T-helper 1 cell (primary cell): ENCODE measurements at regions not wholly inside any gene's neighbourhood (a gene's known extent, or its start where the extent isn't known, plus 50 kb on each side); places are given as distances from the start of the nearest gene placed in this dataset.
"Not testable (repeated sequence)": the region's sequence is repeated elsewhere in the genome, so short reads cannot be mapped to it uniquely, and the experiment has no call there.

Source experiments
- DNase-seq, 5 donors: peaks; one replicate each; pipeline ENCODE4 v3.0.0-alpha.2; 2012 to 2020

DNA sequence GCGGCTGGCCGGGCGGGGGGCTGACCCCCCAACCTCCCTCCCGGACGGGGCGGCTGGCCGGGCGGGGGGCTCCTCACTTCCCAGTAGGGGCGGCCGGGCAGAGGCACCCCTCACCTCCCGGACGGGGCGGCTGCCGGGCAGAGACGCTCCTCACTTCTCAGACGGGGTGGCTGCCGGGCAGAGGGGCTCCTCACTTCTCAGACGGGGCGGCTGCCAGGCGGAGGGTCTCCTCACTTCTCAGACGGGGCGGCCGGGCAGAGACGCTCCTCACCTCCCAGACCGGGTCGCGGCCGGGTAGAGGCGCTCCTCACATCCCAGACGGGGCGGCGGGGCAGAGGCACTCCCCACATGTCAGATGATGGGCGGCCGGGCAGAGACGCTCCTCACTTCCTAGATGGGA lies 112.6 kb upstream of the FAM174B start:
- DNase-seq: not testable (repeated sequence)

DNA sequence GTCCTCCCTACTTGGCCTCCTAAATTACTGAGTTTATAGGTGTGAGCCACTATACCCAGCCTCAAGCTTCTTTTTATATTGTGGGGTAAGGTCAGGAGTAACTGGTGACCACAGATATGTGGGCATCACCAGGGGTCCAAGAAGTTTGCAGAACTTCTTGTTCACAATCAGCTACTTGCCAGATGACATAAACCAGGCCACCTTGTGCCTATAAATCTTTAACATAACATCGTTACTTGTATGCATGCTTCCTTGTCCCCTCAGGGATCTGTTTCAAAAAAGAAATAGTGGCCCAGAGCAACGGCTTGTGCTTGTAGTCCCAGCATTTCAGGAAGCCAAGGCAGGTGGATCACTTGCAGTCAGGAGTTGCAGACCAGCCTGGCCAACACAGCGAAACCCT lies 115.1 kb upstream of the FAM174B start:
- DNase-seq: no peak

DNA sequence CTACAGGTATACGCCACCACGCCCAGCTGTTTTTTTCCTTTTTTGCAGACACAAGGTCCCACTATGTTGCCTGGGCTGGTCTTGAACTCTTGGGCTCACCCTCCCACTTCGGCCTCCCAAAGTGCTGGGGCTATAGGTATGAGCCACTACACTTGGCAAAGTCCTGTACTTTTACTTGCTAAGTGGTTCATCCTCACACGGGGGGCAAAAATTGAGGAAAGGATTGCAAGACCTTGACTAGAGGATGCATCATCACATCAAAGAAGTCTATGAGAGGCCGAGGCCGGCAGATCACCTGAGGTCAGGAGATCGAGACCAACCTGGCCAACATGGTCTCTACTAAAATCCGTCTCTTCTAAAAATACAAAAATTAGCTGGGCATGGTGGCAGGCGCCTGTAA lies 116.5 kb upstream of the FAM174B start:
- DNase-seq: no peak

DNA sequence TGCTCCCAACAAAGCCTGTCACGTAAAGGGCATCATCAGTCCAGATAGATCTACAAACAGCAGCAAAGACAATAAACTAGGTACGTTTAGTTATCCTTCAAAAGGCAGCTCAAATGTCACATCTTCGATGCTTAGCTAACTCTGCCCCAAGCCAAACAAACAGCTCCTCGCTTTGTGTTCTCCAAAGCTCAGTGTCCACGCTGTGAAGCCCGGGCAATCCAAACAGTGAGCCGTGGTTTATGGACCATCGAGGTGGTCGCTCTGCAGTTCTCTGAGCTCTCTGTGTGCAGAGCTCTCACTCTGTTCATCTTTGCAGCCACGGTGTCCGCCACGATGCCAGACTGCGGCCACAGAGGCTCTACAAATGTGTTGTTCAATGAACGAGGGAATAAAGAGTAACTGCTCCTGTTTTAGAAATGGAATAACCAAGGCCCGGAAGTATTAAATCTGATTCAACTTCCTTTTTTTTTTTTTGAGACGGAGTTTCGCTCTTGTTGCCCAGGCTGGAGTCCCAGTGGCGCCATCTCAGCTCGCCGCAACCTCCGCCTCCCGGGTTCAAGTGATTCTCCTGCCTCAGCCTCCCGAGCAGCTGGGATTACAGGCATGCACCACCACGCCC lies 117.2 kb upstream of the FAM174B start:
- DNase-seq: no peak

DNA sequence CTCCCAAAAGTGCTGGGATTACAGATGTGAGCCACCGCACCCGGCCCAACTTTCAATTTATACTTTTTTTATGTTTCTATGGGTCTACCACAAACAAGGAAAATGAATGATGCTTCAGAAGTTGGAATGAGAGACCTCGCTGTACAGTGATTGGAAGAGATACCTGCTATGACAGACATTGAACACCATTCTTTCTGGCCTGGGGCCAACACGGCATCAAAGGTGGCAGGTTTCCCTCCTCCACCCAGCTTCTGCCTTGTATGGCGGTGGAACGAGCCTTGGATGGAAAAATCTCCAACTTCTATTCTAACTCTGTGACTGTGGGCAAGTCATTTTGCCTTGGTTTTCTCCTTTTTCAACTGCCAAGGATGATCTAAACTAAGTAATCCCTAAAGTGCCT lies 117.8 kb upstream of the FAM174B start:
- no peak for DNase-seq

DNA sequence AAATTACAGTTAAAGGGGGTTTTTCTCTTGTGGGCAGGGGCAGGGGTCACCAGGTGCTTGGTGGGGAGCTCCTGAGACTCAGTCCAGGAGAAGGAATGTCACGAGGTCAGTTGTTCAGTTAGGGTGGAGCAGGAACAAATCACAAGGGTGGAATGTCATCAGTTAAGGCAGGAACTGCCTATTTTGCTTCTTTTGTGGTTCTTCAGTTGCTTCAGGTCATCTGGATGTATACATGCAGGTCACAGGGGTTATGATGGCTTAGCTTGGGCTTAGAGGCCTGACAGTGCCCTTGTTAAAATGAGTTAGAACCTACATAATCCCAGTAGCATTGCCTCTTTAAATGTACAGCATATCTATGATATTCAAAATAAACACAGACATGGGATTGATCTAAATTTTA lies 120.2 kb upstream of the CHD2 start:
- DNase-seq: no peak

DNA sequence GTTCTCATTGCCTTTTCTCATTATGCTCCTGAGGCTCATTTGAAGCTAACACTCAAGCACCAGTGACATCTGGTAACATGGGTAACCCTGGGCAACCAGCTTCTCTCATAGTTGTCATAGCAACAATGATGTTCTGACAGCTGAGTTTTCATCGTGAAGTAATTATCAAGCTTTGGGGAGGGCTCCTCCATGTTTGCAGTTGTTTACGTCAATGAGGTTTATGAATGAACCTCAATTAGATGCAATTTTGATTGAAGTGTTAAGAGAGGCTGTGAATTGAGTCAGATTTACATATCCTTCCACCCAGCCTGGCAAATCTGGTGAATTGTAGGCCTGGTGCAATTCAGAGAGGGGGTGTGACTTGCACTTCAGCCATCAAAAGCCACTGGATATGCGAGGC lies 119.3 kb upstream of the CHD2 start:
- no peak for DNase-seq

DNA sequence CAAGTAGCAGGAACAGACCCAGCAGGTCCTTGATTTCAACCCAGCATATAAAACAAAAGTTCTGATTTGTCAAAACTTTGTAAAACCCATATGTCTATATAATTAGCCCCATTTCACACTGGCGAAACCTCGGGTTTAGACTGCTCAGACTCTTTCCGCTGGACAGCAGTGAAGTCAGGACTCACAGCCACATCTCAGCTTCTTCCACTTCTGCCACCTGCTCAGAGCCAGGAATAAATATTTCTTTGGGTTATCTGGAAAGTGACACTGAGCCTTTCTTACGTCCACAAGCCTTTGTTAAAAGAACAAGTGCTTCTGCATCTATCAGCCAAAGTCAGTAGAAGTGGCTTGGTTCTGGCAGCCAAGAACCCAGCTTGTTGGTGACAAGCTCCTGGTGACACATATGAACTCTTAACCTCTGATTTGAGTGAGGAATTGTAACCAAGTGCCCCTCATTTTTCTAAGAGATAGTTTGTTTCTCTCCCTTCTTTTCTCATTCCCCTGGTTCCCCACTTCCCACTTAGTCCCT lies 118.1 kb upstream of the CHD2 start:
- no peak for DNase-seq

DNA sequence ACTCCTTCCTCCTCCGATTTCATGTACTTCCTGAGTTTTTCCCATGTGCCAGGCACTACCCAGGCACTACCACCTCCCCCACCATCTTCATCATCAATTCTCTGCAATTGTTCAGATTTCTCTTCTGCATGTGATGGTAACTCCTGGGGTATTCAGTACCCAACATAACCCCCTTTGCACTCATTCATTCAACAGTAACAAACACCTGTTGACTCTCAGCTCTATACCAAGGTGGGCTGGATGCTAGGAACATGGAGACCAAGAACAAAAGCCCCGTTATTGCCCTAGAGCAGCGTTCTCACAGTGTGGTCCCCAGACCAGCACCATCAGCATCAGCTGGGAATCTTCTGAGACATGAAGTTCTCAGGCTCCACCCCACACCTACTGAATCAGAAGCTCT lies 113.0 kb upstream of the CHD2 start:
- no peak for DNase-seq

DNA sequence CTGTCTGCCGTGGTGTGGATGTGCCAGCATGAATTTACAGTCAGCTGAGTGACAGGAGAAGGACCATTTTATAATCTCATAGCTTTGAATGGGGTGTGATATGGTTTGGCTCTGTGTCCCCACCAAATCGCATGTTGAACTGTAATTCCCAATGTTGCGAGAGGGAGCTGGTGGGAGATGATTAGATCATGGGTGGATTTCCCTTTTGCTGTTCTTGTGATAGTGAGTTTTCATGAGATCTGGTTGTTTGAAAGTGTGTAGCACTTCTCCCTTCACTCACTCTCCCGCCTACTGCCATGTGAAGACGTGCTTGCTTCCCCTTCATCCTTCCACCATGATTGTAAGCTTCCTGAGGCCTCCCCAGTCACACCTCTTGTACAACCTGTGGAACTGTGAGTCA lies 111.9 kb upstream of the CHD2 start:
- no peak for DNase-seq

DNA sequence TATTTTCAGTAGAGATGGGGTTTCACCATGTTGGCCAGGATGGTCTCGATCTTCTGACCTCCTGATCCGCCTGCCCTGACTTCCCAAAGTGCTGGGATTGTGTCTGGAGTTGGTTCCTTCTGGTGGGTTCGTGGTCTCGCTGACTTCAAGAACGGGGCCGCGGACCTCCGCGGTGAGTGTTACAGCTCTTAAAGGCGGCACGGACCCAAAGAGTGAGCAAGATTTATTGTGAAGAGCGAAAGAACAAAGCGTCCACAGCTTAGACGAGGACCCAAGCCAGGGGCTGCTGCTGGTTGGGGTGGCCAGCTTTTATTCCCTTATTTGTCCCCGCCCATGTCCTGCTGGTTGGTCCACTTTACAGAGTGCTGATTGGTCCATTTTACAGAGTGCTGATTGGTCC lies 111.3 kb upstream of the CHD2 start:
- DNase-seq: not testable (repeated sequence)

DNA sequence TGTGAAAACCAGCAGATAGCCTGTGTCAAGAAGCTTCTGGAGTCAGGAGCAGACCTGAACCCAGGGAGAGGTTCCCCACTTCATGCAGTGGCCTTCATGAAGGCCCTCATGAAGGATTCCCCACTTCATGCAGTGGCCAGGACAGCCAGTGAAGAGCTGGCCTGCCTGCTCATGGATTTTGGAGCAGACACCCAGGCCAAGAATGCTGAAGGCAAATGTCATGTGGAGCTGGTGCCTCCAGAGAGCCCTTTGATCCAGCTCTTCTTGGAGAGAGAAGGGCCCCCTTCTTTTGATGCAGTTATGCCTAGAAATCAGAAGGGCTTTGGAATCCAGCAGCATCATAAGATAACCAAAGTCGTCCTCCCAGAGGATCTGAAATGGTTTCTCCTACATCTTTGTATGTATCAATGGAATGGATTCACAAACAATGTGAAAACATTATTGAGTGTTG lies 103.9 kb upstream of the CHD2 start:
- DNase-seq: no peak

DNA sequence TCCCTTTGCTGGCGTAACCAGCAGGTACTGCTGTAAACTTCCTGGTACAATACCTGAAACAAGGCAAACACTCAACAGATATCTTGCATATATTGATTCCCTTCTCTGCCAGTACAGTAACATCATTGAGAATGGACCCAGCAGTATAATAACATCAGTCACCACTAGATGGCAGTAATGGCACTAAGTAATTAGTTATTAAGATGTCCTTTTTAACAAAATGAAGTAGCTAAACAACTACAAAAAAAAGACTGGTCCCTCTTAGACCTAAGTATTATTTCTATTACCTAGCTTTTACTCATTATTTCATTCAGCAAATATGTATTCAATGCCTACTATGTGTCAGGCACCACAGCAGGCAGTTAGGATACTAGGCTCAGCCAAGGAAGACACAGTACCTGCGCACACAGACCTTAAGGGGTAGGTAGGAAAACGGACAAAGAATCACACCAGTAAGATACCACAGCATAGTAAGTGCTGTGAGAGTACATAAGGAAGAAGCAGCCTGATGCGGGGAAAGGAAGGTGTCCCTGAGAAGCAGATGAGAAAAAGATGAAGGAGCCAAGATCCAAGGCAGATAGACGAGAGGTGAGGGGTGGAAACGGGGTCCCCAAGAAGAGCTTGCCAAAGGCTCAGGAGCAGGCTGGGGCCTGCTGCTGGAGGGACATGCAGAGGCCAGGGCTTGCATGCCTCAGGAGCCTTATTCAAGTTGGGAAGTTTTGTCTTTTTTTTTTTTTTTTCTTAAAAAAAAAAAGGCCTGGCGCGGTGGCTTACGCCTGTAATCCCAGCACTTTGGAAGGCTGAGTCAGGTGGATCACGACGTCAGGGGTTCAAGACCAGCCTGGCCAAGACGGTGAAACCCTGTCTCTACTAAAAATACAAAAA lies 102.7 kb upstream of the CHD2 start:
- DNase-seq: peak in 3 of 5 donors; percentile 48 to 79 (median 50)

DNA sequence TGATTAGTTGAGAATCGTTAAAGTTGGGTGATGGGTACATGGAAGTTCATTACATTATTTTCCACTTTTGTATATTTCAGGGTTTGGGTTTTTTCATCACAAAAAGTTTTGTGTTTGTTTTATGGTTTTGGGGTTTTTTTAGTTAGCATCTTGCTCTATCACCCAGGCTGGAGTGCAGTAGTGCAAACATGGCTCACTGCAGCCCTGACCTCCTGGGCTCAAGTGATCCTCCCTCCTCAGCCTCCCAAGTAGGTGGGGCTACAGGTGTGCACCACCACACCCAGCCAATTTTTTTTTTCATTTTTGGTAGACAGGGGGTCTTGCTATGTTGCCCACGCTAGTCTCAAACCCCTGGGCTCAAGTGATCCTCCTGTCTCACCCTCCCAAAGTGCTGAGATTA lies 100.1 kb upstream of the CHD2 start:
- DNase-seq: no peak

DNA sequence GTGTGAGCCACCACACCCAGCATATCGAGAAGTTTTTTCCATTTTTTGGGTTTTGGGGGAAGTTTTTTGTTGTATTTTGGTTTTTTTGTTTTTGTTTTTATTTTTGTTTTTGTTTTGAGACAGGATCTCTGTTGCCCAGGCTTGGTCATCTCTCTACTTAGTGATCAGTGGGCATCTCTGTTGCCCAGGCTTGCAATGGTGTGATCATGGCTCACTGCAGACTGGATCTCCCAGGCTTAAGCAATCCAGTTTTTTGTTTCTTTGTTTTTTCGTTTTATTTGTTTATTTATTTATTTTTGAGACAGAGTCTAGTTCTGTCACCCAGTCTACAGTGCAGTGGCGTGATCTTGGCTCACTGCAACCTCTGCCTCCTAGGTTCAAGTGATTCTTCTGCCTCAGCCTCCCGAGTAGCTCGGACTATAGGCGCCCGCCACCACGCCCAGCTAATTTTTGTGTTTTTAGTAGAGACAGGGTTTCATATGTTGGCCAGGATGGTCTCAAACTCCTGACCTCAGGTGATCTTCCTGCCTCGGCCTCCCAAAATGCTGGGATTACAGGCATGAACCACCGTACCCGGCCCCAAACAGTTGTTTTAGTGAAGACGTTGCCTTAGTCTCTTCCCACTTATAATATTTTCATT lies 99.6 kb upstream of the CHD2 start:
- not testable (repeated sequence) for DNase-seq

DNA sequence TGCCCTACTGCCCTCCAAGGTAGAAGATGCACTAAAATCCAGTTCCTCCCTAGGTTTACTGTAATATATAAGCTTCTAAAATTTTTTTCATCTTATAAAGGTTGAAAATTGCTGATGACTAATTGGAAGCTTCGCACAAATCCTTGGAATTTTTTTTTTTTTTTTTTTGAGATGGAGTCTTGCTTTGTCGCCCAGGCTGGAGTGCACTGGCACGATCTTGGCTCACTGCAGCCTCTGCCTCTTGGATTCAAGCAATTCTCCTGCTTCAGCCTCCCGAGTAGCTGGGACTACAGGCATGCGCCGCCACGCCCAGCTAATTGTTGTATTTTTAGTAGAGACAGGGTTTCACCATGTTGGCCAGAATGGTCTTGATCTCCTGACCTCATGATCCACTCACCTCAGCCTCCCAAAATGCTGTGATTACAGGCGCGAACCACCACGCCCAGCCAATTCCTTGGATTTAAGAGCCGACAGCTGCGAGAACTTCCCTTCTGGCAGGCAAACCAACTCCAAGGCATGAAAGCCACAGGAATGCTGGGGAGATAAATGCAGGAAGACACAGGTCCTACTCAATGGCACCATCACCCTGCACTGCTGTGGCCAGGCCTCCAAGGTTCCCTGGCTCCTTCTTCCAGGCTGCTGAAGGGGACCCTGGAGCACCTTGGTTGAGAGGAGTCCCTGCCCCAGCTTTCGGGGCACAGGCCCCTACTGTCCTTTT lies 98.9 kb upstream of the CHD2 start:
- DNase-seq: not testable (repeated sequence)

DNA sequence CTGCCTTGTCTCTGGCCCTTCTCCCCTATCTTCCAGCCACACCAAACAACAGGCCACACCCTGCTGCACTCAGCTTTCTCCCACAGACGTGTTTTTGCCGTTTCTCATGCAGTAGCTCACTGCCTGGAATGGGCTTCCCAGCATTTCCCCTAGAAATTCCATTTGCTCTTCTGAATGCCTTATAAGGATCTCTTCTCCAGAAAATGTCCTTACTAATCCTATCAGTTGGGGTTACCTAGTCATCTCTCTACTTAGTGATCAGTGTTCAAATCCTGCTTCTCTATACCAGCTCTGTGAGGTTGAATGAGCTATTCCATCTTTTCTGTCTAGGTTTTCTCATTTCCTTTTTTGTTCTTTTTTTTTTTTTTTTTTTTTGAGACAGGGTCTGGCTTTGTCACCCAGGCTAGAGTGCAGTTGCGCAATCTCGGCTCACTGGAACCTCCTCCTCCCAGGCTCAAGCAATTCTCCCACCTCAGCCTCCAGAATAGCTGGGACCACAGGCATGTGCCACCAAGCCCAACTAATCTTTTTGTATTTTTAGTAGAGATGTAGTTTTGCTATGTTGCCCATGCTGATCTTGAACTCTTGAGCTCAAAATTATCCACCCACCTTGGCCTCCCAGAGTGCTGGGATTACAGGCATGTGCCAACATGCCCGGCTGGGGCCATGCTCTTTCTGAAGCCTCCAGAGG lies 98.2 kb upstream of the CHD2 start:
- DNase-seq: no peak

DNA sequence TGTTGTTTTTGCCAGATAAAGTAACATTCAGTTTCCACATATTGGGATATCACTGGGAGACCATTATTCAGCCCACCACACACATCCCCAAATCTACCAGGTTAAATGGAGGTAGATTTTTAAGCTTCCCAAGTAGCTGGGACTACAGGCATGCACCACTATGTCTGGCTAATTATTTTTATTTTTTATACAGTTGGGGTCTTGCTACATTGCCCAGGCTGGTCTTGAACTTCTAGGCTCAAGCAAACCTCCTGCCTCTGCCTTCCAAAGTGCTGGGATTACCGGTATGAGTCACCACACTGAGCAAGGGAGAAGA lies 96.6 kb upstream of the CHD2 start:
- no peak for DNase-seq

DNA sequence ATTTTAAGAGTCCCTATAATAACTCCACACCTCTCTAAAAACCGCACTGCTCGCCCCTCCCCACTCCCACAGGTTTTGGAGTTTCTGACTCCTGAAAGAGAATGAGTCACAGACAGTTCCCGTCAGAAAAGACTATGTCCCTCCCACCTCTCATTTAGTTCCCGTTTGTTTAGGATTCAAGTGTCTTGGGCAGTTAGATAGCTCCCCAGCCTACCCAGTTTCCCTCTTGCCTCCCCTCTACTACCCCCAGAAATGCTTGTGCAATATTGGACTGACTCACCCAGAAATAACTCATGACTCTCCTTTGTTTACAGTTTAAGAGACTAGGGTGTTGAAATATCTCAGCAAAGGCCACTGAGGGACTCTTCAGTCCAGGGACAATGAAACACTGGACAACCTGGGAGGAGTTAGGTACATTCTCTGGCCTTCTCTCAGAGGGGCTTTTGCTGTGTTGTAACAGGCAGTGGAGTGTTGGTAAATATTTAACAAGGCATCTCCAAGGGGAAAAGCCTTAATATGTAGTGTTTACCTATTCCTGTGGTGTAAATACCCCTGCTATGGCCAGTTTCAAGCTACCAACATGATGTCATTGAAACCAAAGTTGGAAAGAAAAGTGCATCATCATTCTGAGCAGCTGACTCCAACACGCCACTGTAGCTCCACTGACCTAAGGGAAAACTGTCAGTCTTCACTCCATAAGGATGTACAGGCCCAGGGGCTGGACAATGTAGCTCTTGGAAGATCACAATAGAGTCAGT lies 96.1 kb upstream of the CHD2 start:
- peak in 2 of 5 donors; percentile 8 to 68 for DNase-seq

DNA sequence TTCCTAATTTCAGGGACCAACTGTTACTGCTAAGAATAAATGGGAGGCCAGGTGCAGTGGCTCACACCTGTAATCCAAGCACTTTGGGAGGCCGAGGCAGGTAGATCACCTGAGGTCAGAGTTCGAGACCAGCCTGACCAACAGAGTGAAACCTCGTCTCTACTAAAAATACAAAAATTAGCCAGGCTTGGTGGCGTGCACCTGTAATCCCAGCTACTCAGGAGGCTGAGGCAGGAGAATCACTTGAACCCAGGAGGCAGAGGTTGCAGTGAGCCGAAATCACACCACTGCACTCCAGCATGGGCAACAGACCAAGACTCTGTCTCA lies 95.6 kb upstream of the CHD2 start:
- not testable (repeated sequence) for DNase-seq

DNA sequence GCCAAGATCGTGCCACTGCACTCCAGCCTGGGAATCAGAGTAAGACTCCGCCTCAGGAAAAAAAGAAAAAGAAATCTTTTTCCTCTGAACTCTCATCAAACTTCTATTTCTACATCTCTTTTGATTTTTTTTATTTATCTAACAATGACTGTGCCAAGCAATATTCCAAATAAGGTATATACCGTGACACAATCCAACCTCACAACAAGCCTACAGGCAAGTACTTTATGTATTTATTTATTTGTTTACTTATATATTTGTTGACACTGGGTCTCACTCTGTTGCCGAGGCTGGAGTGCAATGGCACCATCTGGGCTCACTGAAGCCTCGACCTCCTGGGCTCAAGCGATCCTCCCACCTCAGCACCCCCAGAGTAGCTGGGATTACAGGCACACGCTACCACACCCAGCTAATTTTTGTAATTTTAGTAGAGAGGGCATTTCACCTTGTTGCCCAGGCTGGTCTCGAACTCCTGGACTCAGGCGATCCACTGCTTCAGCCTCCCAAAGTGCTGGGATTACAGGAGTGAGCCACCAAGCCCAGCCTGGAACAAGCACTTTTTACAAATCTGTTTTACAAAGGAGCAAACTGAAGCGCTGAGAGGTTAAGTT lies 94.9 kb upstream of the CHD2 start:
- no peak for DNase-seq
